Progenitor cell of endocrine pancreas (in vitro differentiated cells): ENCODE measurements at regions not wholly inside any gene's neighbourhood (a gene's known extent, or its start where the extent isn't known, plus 50 kb on each side); places are given as distances from the start of the nearest gene placed in this dataset.

Experiments
- DNase-seq: peaks from one replicate; pipeline ENCODE4 v3.0.0; 2021; ENCODE audit warnings: low spot score; ENCODE audit not compliant: unreplicated experiment
- H3K27ac Mint-ChIP-seq: 2 replicates; pipeline ENCODE4 v1.8.0; 2021; ENCODE audit warnings: mild to moderate bottlenecking, moderate library complexity, mixed read lengths
- H3K27me3 Mint-ChIP-seq: 2 replicates; pipeline ENCODE4 v1.8.0; 2021; ENCODE audit warnings: mixed read lengths
- H3K36me3 Mint-ChIP-seq: 2 replicates; pipeline ENCODE4 v1.8.0; 2022; ENCODE audit warnings: mixed read lengths; ENCODE audit not compliant: insufficient read depth
- H3K4me1 Mint-ChIP-seq: 2 replicates; pipeline ENCODE4 v1.8.0; 2021; ENCODE audit warnings: low read depth, mixed read lengths
- H3K4me3 Mint-ChIP-seq: 2 replicates; pipeline ENCODE4 v1.8.0; 2021; ENCODE audit warnings: low read depth, mild to moderate bottlenecking, moderate library complexity, mixed read lengths
- H3K9me3 Mint-ChIP-seq: 2 replicates; pipeline ENCODE4 v1.8.0; 2021; ENCODE audit warnings: low read depth, mixed read lengths
- CTCF ChIP-seq: fragments of 200-600 bp; sonication (generic); IDR thresholded peaks from one replicate; pipeline ENCODE4 v1.5.0; 2021; ENCODE audit warnings: antibody characterized with exemption, mild to moderate bottlenecking; ENCODE audit not compliant: unreplicated experiment

DNA sequence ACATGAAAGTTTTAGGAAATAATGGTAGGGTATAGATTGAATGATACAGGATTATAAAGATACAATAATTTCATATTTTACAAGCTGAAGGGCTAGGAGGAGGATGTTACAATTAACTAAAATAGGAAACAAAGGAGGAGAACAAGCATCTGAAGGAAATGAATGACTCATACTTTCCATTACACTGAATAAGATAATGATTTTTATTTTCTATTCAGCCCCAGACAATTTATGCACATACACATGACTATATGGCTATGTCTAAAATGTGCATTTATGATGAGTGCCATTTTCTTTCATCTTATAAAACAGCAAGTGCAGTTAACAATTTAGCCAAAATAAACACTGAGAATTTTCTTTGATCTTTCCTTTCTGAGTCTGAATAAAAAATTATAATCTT is 994.6 kb upstream of the ADGRB3 start:
- DNase-seq, result no peak
- H3K4me3 Mint-ChIP-seq, result no peak overlapping the region
- no peak for TF ChIP-seq CTCF
- no peaks in the 10 kb centered on the region for H3K27me3 Mint-ChIP-seq
- no peaks in the 10 kb centered on the region for H3K36me3 Mint-ChIP-seq
- H3K27ac Mint-ChIP-seq, result no peak overlapping the region
- H3K9me3 Mint-ChIP-seq, result no peaks in the 10 kb centered on the region
- no peaks in the 10 kb centered on the region for H3K4me1 Mint-ChIP-seq

DNA sequence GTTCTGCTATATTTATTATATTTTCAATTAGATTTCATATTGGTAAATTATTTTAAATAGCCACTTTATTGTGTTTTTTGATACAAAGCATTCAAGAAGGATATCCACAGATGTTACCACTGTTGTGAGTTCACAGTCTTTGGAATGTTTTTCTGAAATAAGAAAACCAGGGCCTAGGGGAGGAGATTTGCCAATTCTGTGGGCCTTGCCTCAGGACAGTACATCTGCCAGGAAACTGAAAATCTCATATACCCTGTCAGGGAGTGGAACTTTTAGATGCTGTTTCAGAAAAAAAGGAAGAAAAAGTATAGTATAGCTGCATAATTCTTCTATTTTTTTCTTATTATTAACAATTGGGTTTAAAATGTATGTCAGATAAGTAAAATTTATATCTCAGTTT is 995.9 kb upstream of the ADGRB3 start:
- peaks cover 7% of the 10 kb centered on the region for H3K9me3 Mint-ChIP-seq
- no peak for DNase-seq
- TF ChIP-seq CTCF, result no peak
- H3K36me3 Mint-ChIP-seq, result no peaks in the 10 kb centered on the region
- H3K27me3 Mint-ChIP-seq, result no peaks in the 10 kb centered on the region
- no peak overlapping the region for H3K4me3 Mint-ChIP-seq
- H3K27ac Mint-ChIP-seq, result no peak overlapping the region
- H3K4me1 Mint-ChIP-seq, result no peaks in the 10 kb centered on the region

DNA sequence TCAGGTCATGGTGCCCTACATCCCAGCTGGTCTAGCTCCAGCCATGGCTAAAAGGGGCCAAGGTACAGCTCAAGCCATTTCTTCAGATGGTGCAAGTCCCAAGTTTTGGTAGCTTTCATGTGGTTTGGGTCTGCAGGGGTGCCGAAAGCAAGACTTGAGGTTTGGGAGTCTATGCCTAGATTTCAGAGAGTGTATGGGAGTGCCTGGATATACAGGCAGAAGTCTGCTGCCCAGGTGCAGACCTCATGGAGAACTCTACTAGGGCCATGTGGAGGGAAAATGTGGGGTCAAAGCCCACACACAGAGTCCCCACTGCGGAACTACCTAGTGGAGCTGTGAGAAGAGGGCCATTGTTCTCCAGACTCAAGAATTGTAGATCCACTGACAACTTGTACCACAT is 1000.9 kb upstream of the ADGRB3 start:
- Mint-ChIP-seq H3K27ac (no peak overlapping the region), H3K27me3 (no peaks in the 10 kb centered on the region), H3K36me3 (no peaks in the 10 kb centered on the region), H3K9me3 (peaks cover 10% of the 10 kb centered on the region), H3K4me1 (peaks cover 4% of the 10 kb centered on the region), H3K4me3 (no peak overlapping the region)
- DNase-seq, result no peak
- TF ChIP-seq CTCF, result no peak

DNA sequence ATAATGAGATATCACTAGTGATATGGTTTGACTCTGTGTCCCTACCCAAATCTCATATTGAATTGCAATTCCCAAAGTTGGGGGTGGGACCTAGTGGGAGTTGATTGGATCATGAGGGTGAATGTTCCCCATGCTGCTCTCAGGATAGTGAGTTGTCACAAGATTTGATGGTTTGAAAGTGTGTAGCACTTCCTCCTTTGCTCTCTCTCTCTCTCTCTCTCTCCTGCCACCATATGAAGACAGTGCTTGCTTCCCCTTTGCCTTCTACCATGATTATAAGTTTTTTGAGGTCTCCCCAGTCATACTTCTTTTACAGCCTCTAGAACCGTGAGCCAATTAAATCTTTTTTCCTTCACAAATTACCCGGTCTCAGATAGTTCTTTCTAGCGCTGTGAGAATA is 1002.0 kb upstream of the ADGRB3 start:
- Mint-ChIP-seq H3K4me1 (peaks cover 4% of the 10 kb centered on the region), H3K4me3 (no peak overlapping the region), H3K36me3 (no peaks in the 10 kb centered on the region), H3K9me3 (peaks cover 10% of the 10 kb centered on the region), H3K27ac (no peak overlapping the region), H3K27me3 (no peaks in the 10 kb centered on the region)
- TF ChIP-seq CTCF, result no peak
- DNase-seq, result no peak

DNA sequence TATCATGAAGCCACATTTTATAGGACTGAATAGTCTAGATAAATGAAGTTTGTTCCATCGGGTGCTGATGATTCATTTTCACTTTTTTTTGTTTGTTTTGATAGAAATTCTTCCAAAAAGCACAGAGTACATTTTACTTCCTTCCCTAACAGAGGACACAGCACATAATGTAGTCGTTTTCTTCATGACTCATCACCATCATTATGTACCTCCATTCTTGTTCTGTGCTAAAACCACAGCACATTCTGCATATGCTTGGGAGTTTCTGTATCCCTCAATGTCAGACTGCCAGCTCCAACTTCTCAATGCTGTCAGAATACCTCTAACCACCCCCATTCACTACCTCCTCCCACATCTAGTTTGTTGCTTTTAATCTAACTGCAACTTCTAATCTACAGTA is 1004.9 kb upstream of the ADGRB3 start:
- no peak for TF ChIP-seq CTCF
- H3K4me3 Mint-ChIP-seq, result no peak overlapping the region
- H3K27ac Mint-ChIP-seq, result no peak overlapping the region
- H3K36me3 Mint-ChIP-seq, result no peaks in the 10 kb centered on the region
- H3K9me3 Mint-ChIP-seq, result peaks cover 8% of the 10 kb centered on the region
- H3K4me1 Mint-ChIP-seq, result peaks cover 4% of the 10 kb centered on the region
- no peaks in the 10 kb centered on the region for H3K27me3 Mint-ChIP-seq
- DNase-seq, result no peak

DNA sequence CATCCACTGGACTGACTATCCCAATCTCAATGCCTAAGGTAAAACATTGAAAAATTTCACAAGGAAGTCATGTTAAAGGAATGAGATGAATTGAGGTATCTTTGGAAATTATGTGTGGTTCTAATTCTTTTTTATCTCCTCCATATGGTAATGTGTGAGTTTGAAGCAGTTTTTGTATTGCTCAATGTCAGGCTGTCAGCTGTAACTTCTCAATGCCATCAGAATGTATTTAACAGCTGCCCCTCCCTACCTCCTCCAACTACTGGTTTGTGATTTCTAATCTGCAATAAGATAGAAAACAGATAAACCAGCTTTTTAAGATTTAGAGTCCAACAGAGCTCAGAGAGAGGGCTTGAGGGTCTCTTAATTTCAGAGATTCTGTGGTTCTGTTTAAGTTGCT is 1005.8 kb upstream of the ADGRB3 start:
- no peak for DNase-seq
- Mint-ChIP-seq H3K36me3 (no peaks in the 10 kb centered on the region), H3K27me3 (no peaks in the 10 kb centered on the region), H3K27ac (no peak overlapping the region), H3K9me3 (peaks cover 4% of the 10 kb centered on the region), H3K4me3 (no peak overlapping the region), H3K4me1 (peaks cover 4% of the 10 kb centered on the region)
- no peak for TF ChIP-seq CTCF
